Neuronal stem cell (in vitro differentiated cells): ENCODE measurements at regions not wholly inside any gene's neighbourhood (a gene's known extent, or its start where the extent isn't known, plus 50 kb on each side); places are given as distances from the start of the nearest gene placed in this dataset.

Source experiments
- DNase-seq: peaks from one replicate; pipeline ENCODE4 v3.0.0-alpha.2; 2013; ENCODE audit warnings: low spot score
- H2AFZ ChIP-seq: one replicate; pipeline ENCODE4 v1.6.1; 2013; ENCODE audit warnings: mild to moderate bottlenecking, low read length, inconsistent platforms
- H2AK5ac ChIP-seq: 2 replicates; pipeline ENCODE4 v1.6.1; 2013; ENCODE audit warnings: low read depth, mild to moderate bottlenecking, inconsistent platforms, low read length, moderate library complexity, mixed read lengths
- H2BK120ac ChIP-seq: 2 replicates; pipeline ENCODE4 v1.6.1; 2013; ENCODE audit warnings: low read depth, mild to moderate bottlenecking, inconsistent platforms, low read length, moderate library complexity, mixed read lengths
- H2BK12ac ChIP-seq: one replicate; pipeline ENCODE4 v1.6.1; 2013; ENCODE audit warnings: low read length, inconsistent platforms
- H2BK15ac ChIP-seq: 2 replicates; pipeline ENCODE4 v1.6.1; 2013; ENCODE audit warnings: mild to moderate bottlenecking, low read length, inconsistent platforms, mixed read lengths
- H2BK5ac ChIP-seq: one replicate; pipeline ENCODE4 v1.6.1; 2013; ENCODE audit warnings: inconsistent platforms, mild to moderate bottlenecking, low read length, moderate library complexity
- H3K14ac ChIP-seq: one replicate; pipeline ENCODE4 v1.6.1; 2013; ENCODE audit warnings: low read length, inconsistent platforms
- H3K18ac ChIP-seq: 2 replicates; pipeline ENCODE4 v1.6.1; 2013; ENCODE audit warnings: low read length, inconsistent platforms
- H3K23ac ChIP-seq: 2 replicates; pipeline ENCODE4 v1.6.1; 2013; ENCODE audit warnings: low read depth, mild to moderate bottlenecking, mixed read lengths, low read length, inconsistent platforms; ENCODE audit not compliant: poor library complexity
- H3K27ac ChIP-seq: replicated peaks from 3 replicates; pipeline ENCODE4 v1.5.1; 2013; ENCODE audit warnings: low read length, inconsistent platforms
- H3K27me3 ChIP-seq, 3 experiments: 2 replicates each; pipeline ENCODE4 v1.6.1; 2013; ENCODE audit warnings: low read length in 3 of 3, mild to moderate bottlenecking in 2 of 3, inconsistent platforms in 1 of 3, low read depth in 1 of 3, mixed read lengths in 1 of 3, moderate library complexity in 1 of 3; ENCODE audit not compliant: control insufficient read depth in 3 of 3, insufficient read depth in 3 of 3
- H3K36me3 ChIP-seq, 2 donors: replicated peaks in 1 of 2; 2 replicates each; pipeline ENCODE4 v1.6.1; 2013; ENCODE audit warnings: low read length in 2 of 2; ENCODE audit not compliant: control insufficient read depth in 2 of 2, insufficient read depth in 2 of 2
- H3K4ac ChIP-seq: 2 replicates; pipeline ENCODE4 v1.6.1; 2013; ENCODE audit warnings: inconsistent platforms, mild to moderate bottlenecking, low read length, moderate library complexity
- H3K4me1 ChIP-seq, 2 donors: 1 replicate in 1 of 2; 2 replicates in 1 of 2; pipeline ENCODE4 v1.6.1; 2013; ENCODE audit warnings: low read length in 2 of 2, low read depth in 1 of 2; ENCODE audit not compliant: control insufficient read depth in 2 of 2, insufficient read depth in 1 of 2
- H3K4me2 ChIP-seq: one replicate; pipeline ENCODE4 v1.6.1; 2013; ENCODE audit warnings: mild to moderate bottlenecking, low read length, inconsistent platforms; ENCODE audit not compliant: insufficient read depth, poor library complexity, severe bottlenecking
- H3K4me3 ChIP-seq, 2 donors: 2 replicates each; pipeline ENCODE4 v1.5.1; 2013; ENCODE audit warnings: low read length in 2 of 2, mild to moderate bottlenecking in 2 of 2, inconsistent platforms in 1 of 2, moderate library complexity in 1 of 2
- H3K79me1 ChIP-seq: one replicate; pipeline ENCODE4 v1.6.1; 2013; ENCODE audit warnings: low read depth, mild to moderate bottlenecking, inconsistent platforms, low read length, moderate library complexity
- H3K9ac ChIP-seq: one replicate; pipeline ENCODE4 v1.6.1; 2013; ENCODE audit warnings: mild to moderate bottlenecking, low read depth, low read length, inconsistent platforms; ENCODE audit not compliant: poor library complexity
- H3K9me3 ChIP-seq, 2 donors: replicated peaks in 1 of 2; 2 replicates each; pipeline versions ENCODE3 to v1.6.1; 2013; ENCODE audit warnings: low read length in 2 of 2, mild to moderate bottlenecking in 2 of 2, inconsistent platforms in 1 of 2, low read depth in 1 of 2, mixed read lengths in 1 of 2, moderate library complexity in 1 of 2; ENCODE audit not compliant: control insufficient read depth in 2 of 2, insufficient read depth in 1 of 2
- H4K8ac ChIP-seq: one replicate; pipeline ENCODE4 v1.6.1; 2013; ENCODE audit warnings: low read depth, mild to moderate bottlenecking, inconsistent platforms, low read length, moderate library complexity
- H4K91ac ChIP-seq: one replicate; pipeline ENCODE4 v1.6.1; 2013; ENCODE audit warnings: low read length, low read depth, mild to moderate bottlenecking, inconsistent platforms; ENCODE audit not compliant: poor library complexity
- WGBS, 2 donors: extraction: QIAGEN DNeasy Blood & Tissue Kit; methylation state at CpG; one replicate each; pipeline ENCODE4 v1.1.7; 2013; ENCODE audit warnings: missing lambda C conversion rate in 2 of 2, mixed read lengths in 1 of 2; ENCODE audit not compliant: insufficient read length in 2 of 2, insufficient replicate concordance in 1 of 2; ENCODE audit errors: extremely low coverage in 2 of 2; 5-methylcytosine and 5-hydroxymethylcytosine counted together

- H4K91ac ChIP-seq, result no peak overlapping the region
Observed at GRCh38 chr5:125394661-125395280, 648.3 kb upstream of the ZNF608 start.

GRCh38 chr5:125396462-125396861 lies 650.0 kb upstream of the ZNF608 start:
- Histone ChIP-seq H3K4me3 (no peak overlapping the region), H3K36me3 (no peaks in the 10 kb centered on the region), H2BK5ac (no peak overlapping the region), H3K23ac (no peak overlapping the region), H2BK12ac (no peak overlapping the region), H4K8ac (no peak overlapping the region), H3K9me3 (peaks cover 0 to 13% of the 10 kb centered on the region in 2 donors), H3K9ac (no peak overlapping the region), H3K4me1 (peaks cover 0 to 3% of the 10 kb centered on the region in 2 donors), H3K27ac (no peak overlapping the region), H2BK15ac (no peak overlapping the region), H3K18ac (no peak overlapping the region), H2AFZ (no peak overlapping the region), H2BK120ac (no peak overlapping the region), H3K4me2 (no peak overlapping the region), H3K27me3 (no peaks in the 10 kb centered on the region), H3K79me1 (no peaks in the 10 kb centered on the region), H3K14ac (no peak overlapping the region), H2AK5ac (no peak overlapping the region), H4K91ac (no peak overlapping the region), H3K4ac (no peak overlapping the region)
- no CpG with 5 or more reads among the region's 1 CpG for WGBS, 2 donors
- no peak for DNase-seq

More at GRCh38 chr5:125394661-125395280, 648.3 kb upstream of the ZNF608 start:
- Histone ChIP-seq H3K4me3 (no peak overlapping the region), H3K23ac (no peak overlapping the region), H3K79me1 (no peaks in the 10 kb centered on the region), H2BK15ac (no peak overlapping the region), H3K27me3 (no peaks in the 10 kb centered on the region), H3K9ac (no peak overlapping the region), H2AFZ (no peak overlapping the region), H3K18ac (no peak overlapping the region), H2BK5ac (no peak overlapping the region), H2BK120ac (no peak overlapping the region), H3K27ac (no peak overlapping the region), H3K4me1 (peaks cover 0 to 3% of the 10 kb centered on the region in 2 donors), H2AK5ac (no peak overlapping the region), H3K9me3 (peaks cover 0 to 13% of the 10 kb centered on the region in 2 donors), H3K36me3 (no peaks in the 10 kb centered on the region), H3K4ac (no peak overlapping the region), H2BK12ac (no peak overlapping the region), H3K4me2 (no peak overlapping the region), H4K8ac (no peak overlapping the region), H3K14ac (no peak overlapping the region)
- DNase-seq, result no peak
- whole genome bisulfite sequencing, 2 donors, result no CpG with 5 or more reads among the region's 1 CpG

GRCh38 chr5:125398466-125398865 lies 652.0 kb upstream of the ZNF608 start:
- no peak overlapping the region for H3K4ac ChIP-seq
- H3K9ac ChIP-seq, result no peak overlapping the region
- no CpG with 5 or more reads among the region's 2 CpGs for whole genome bisulfite sequencing, 2 donors
- H2BK15ac ChIP-seq, result no peak overlapping the region
- H3K14ac ChIP-seq, result no peak overlapping the region
- no peaks in the 10 kb centered on the region for H3K79me1 ChIP-seq
- H3K9me3 ChIP-seq, result peaks cover 0 to 12% of the 10 kb centered on the region in 2 donors
- no peaks in the 10 kb centered on the region for H3K27me3 ChIP-seq
- H3K4me3 ChIP-seq, result no peak overlapping the region
- H3K23ac ChIP-seq, result no peak overlapping the region
- H2AK5ac ChIP-seq, result no peak overlapping the region
- no peak overlapping the region for H3K27ac ChIP-seq
- no peak overlapping the region for H2AFZ ChIP-seq
- no peak overlapping the region for H4K91ac ChIP-seq
- no peak overlapping the region for H4K8ac ChIP-seq
- no peak overlapping the region for H2BK120ac ChIP-seq
- no peaks in the 10 kb centered on the region for H3K36me3 ChIP-seq
- no peak overlapping the region for H3K18ac ChIP-seq
- H2BK12ac ChIP-seq, result no peak overlapping the region
- DNase-seq, result no peak
- H2BK5ac ChIP-seq, result no peak overlapping the region
- H3K4me1 ChIP-seq, result peaks cover 0 to 3% of the 10 kb centered on the region in 2 donors
- no peak overlapping the region for H3K4me2 ChIP-seq

- Histone ChIP-seq H3K4me1 (no peaks in the 10 kb centered on the region), H2BK12ac (no peak overlapping the region), H3K14ac (no peak overlapping the region), H3K18ac (no peak overlapping the region), H3K4ac (no peak overlapping the region), H4K91ac (no peak overlapping the region), H2BK120ac (no peak overlapping the region), H3K36me3 (peaks cover 0 to 2% of the 10 kb centered on the region in 2 donors), H3K23ac (no peak overlapping the region), H3K79me1 (no peaks in the 10 kb centered on the region), H3K9me3 (peaks cover 3 to 20% of the 10 kb centered on the region in 2 donors), H3K4me2 (no peak overlapping the region), H3K27ac (no peak overlapping the region), H2BK15ac (no peak overlapping the region), H3K9ac (no peak overlapping the region), H2AK5ac (no peak overlapping the region), H3K27me3 (no peaks in the 10 kb centered on the region), H2BK5ac (no peak overlapping the region), H4K8ac (no peak overlapping the region), H3K4me3 (no peak overlapping the region), H2AFZ (no peak overlapping the region)
- WGBS, 2 donors, result no CpG with 5 or more reads among the region's 3 CpGs
- no peak for DNase-seq
Observed at GRCh38 chr5:125399885-125400284, 653.4 kb upstream of the ZNF608 start.
